ENCODE measurements at regions not wholly inside any gene's neighbourhood (a gene's known extent, or its start where the extent isn't known, plus 50 kb on each side); places are given as distances from the start of the nearest gene placed in this dataset.
"Not testable (repeated sequence)": the region's sequence is repeated elsewhere in the genome, so short reads cannot be mapped to it uniquely, and the experiment has no call there.

DNA sequence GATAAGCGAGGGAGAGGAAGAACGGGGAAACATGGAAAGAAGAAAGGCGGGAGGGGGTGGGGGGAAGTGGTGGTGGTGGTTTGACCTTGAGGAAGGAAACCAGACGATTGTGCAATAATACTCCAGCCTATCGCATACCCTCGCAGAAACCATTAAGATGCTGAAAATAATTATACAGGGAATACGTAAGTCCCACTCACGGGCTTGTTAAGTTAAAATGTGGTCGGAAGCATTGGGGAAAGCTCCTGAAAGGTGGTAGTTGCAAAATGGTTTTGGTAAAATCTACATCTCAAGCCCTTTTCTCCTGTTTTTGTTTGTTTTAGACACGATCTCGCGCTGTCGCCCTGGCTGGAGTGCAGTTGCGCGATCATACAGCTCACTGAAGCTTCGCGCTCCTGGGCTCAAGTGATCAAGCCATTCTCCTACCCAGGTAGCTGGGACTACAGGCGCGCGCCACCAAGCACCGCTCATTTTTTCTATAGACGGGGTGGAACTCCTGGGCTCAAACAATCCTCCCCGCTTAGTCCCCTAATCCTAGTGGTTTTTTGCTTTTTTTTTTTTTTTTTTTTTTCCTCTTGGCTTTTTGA lies 128.9 kb upstream of the ZNF184 start:
- Mint-ChIP-seq H3K27ac (peak overlapping the region; percentile 15), H3K4me3 (peak overlapping the region; percentile 65), H3K9me3 (no peaks in the 10 kb centered on the region), H3K4me1 (peaks cover 1% of the 10 kb centered on the region), H3K36me3 (ENCODE audit: low read depth) (no peaks in the 10 kb centered on the region), H3K27me3 (ENCODE audit: insufficient read depth) (peaks cover 49% of the 10 kb centered on the region)
- WGBS, 2 experiments (ENCODE audit: insufficient coverage in 1 of 2, insufficient read length in 1 of 2), result 7 to 14% methylated on average over 14 to 22 of the region's 23 CpGs
- Histone ChIP-seq H3K4me3 (ENCODE audit: low read length) (peak overlapping the region; percentile 94), H3K9ac (ENCODE audit: extremely low read depth, low read length, poor library complexity, severe bottlenecking) (peak overlapping the region; percentile 50), H3K4me1 (ENCODE audit: control insufficient read depth, insufficient read depth, low read length) (no peaks in the 10 kb centered on the region), H3K36me3 (ENCODE audit: control insufficient read depth, insufficient read depth, low read length) (no peaks in the 10 kb centered on the region), H3K27me3 (ENCODE audit: control insufficient read depth, insufficient read depth, low read length, poor library complexity, severe bottlenecking) (peaks cover 18% of the 10 kb centered on the region), H3K9me3 (ENCODE audit: control insufficient read depth, low read length) (no peaks in the 10 kb centered on the region), H3K27ac (ENCODE audit: low read depth, low read length) (no peak overlapping the region)
- TF ChIP-seq, protein P1, sequence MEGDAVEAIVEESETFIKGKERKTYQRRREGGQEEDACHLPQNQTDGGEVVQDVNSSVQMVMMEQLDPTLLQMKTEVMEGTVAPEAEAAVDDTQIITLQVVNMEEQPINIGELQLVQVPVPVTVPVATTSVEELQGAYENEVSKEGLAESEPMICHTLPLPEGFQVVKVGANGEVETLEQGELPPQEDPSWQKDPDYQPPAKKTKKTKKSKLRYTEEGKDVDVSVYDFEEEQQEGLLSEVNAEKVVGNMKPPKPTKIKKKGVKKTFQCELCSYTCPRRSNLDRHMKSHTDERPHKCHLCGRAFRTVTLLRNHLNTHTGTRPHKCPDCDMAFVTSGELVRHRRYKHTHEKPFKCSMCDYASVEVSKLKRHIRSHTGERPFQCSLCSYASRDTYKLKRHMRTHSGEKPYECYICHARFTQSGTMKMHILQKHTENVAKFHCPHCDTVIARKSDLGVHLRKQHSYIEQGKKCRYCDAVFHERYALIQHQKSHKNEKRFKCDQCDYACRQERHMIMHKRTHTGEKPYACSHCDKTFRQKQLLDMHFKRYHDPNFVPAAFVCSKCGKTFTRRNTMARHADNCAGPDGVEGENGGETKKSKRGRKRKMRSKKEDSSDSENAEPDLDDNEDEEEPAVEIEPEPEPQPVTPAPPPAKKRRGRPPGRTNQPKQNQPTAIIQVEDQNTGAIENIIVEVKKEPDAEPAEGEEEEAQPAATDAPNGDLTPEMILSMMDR (conservative IDR thresholded peaks at IDR 0.05), result no peak
- peak; percentile 82 for DNase-seq

DNA sequence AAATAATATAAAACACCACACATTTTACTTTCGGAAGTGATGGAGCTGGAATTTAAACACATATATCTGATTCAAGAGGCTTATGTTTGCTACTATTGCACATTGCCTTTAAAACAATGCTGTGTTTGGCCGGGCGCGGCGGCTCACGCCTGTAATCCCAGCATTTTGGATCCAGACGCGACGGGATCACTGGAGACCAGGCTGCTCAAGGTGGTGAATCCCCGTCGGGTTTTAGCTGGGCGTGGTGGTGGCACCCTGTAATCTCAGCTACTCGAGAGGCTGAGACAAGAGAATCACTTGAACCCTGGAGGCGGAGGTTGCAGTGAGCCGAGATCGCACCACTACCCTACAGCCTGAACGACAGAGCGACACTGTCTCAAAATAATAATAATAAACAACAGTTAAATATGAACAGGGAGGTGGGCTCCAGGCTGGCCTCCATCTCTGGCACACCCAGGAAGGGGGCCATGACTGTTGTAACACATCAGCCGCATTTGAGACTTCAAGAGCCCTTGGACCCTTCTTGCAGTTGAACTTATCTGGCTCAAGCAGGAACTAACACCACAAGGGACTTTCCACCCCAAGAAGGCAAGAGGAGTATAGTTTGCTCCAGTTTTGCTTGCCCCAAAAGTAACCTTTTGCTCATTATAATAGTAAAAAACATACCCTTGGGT lies 127.1 kb upstream of the ZNF184 start:
- TF ChIP-seq, protein P1 (conservative IDR thresholded peaks at IDR 0.05), result no peak
- Histone ChIP-seq H3K36me3 (ENCODE audit: control insufficient read depth, insufficient read depth, low read length) (no peaks in the 10 kb centered on the region), H3K27me3 (ENCODE audit: control insufficient read depth, insufficient read depth, low read length, poor library complexity, severe bottlenecking) (peaks cover 20% of the 10 kb centered on the region), H3K9ac (ENCODE audit: extremely low read depth, low read length, poor library complexity, severe bottlenecking) (no peak overlapping the region), H3K9me3 (ENCODE audit: control insufficient read depth, low read length) (no peaks in the 10 kb centered on the region), H3K27ac (ENCODE audit: low read depth, low read length) (no peak overlapping the region), H3K4me3 (ENCODE audit: low read length) (no peak overlapping the region), H3K4me1 (ENCODE audit: control insufficient read depth, insufficient read depth, low read length) (no peaks in the 10 kb centered on the region)
- no peak overlapping the region for H3K27ac Mint-ChIP-seq
- H3K36me3 Mint-ChIP-seq (ENCODE audit: low read depth), result no peaks in the 10 kb centered on the region
- no peak for DNase-seq
- H3K27me3 Mint-ChIP-seq (ENCODE audit: insufficient read depth), result peaks cover 56% of the 10 kb centered on the region
- no peak overlapping the region for H3K4me3 Mint-ChIP-seq
- no peaks in the 10 kb centered on the region for H3K9me3 Mint-ChIP-seq
- 92 to 95% methylated on average over 10 to 19 of the region's 19 CpGs for WGBS, 2 experiments (ENCODE audit: insufficient coverage in 1 of 2, insufficient read length in 1 of 2)
- H3K4me1 Mint-ChIP-seq, result peaks cover 1% of the 10 kb centered on the region

DNA sequence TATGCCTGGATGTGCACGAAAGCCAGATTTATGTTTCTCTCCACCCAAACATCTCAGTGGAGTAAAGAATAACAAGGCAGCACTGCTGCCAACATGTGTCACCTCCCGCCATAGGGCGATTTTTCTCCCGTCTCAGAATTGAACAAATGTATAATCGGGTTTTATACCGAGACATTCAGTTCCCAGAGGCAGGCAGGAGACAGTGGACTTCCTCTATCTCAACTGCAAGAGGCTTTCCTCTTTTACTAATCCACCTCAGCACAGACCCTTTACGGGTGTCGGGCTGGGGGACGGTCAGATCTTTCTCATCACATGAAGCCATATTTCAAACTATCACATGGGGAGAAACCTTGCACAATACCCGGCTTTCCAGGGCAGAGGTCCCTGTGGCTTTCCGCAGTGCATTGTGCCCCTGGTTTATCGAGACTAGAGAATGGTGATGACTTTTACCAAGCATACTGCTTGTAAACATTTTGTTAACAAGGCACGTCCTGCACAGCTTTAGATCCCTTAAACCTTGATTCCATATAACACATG lies 124.2 kb upstream of the ZNF184 start:
- not testable (repeated sequence) for H3K27ac ChIP-seq (ENCODE audit: low read depth, low read length); H3K4me1 Mint-ChIP-seq; H3K9ac ChIP-seq (ENCODE audit: extremely low read depth, low read length, poor library complexity, severe bottlenecking); DNase-seq; H3K9me3 ChIP-seq (ENCODE audit: control insufficient read depth, low read length); H3K4me1 ChIP-seq (ENCODE audit: control insufficient read depth, insufficient read depth, low read length); H3K4me3 Mint-ChIP-seq; H3K9me3 Mint-ChIP-seq; H3K27ac Mint-ChIP-seq; H3K36me3 Mint-ChIP-seq (ENCODE audit: low read depth); H3K4me3 ChIP-seq (ENCODE audit: low read length); H3K36me3 ChIP-seq (ENCODE audit: control insufficient read depth, insufficient read depth, low read length)
- WGBS, 2 experiments (ENCODE audit: insufficient coverage in 1 of 2, insufficient read length in 1 of 2), result 89% methylated on average over 5 to 13 of the region's 13 CpGs
- H3K27me3 Mint-ChIP-seq (ENCODE audit: insufficient read depth), result peaks cover 55% of the 10 kb centered on the region
- peaks cover 33% of the 10 kb centered on the region for H3K27me3 ChIP-seq (ENCODE audit: control insufficient read depth, insufficient read depth, low read length, poor library complexity, severe bottlenecking)

Measured in endodermal cell (in vitro differentiated cells).